Lung (tissue), 11 donors: ENCODE measurements at regions not wholly inside any gene's neighbourhood (a gene's known extent, or its start where the extent isn't known, plus 50 kb on each side); places are given as distances from the start of the nearest gene placed in this dataset.

Experiments used
- ATAC-seq: fragments of 200-7000 bp; cut with Tn5 transposase; one replicate; pipeline ENCODE4 v1.9.1; 2020; ENCODE audit warnings: moderate number of reproducible peaks; ENCODE audit not compliant: insufficient read depth, low FRiP score
- DNase-seq, 3 donors: peaks; one replicate each; pipeline ENCODE4 v3.0.0-alpha.2; 2013 to 2017
- H3K27ac ChIP-seq, 2 donors: one replicate each; pipeline ENCODE4 v1.5.1; 2013; ENCODE audit warnings: mild to moderate bottlenecking in 2 of 2, moderate library complexity in 2 of 2, control low read depth in 1 of 2, inconsistent platforms in 1 of 2, low read depth in 1 of 2, low read length in 1 of 2
- H3K27me3 ChIP-seq, 3 donors: one replicate each; pipeline ENCODE4 v1.5.1; 2013; ENCODE audit warnings: low read length in 2 of 3; ENCODE audit not compliant: control insufficient read depth in 3 of 3, insufficient read depth in 3 of 3
- H3K36me3 ChIP-seq, 4 donors: one replicate each; pipeline ENCODE4 v1.5.1; 2013; ENCODE audit warnings: low read length in 4 of 4, mild to moderate bottlenecking in 1 of 4, moderate library complexity in 1 of 4; ENCODE audit not compliant: control insufficient read depth in 4 of 4, insufficient read depth in 4 of 4
- H3K4me1 ChIP-seq, 5 donors: one replicate each; pipeline ENCODE4 v1.5.1; 2013; ENCODE audit warnings: low read length in 5 of 5, mild to moderate bottlenecking in 2 of 5, moderate library complexity in 1 of 5; ENCODE audit not compliant: control insufficient read depth in 5 of 5, insufficient read depth in 5 of 5
- H3K4me3 ChIP-seq: one replicate; pipeline ENCODE4 v1.5.1; 2013; ENCODE audit warnings: mild to moderate bottlenecking, control low read depth, moderate library complexity
- H3K9ac ChIP-seq, 2 donors: one replicate each; pipeline ENCODE4 v1.5.1; 2013; ENCODE audit warnings: low read length in 2 of 2, control low read depth in 1 of 2; ENCODE audit not compliant: insufficient read depth in 1 of 2
- H3K9me3 ChIP-seq, 4 donors: one replicate each; pipeline ENCODE4 v1.5.1; 2013; ENCODE audit warnings: low read length in 3 of 4, mild to moderate bottlenecking in 1 of 4, moderate library complexity in 1 of 4; ENCODE audit not compliant: control insufficient read depth in 4 of 4, insufficient read depth in 3 of 4
- CTCF ChIP-seq: IDR thresholded peaks from 2 replicates; pipeline ENCODE4 v1.5.1; 2012; ENCODE audit warnings: mild to moderate bottlenecking; ENCODE audit errors: control extremely low read depth, extremely low read depth
- WGBS, 2 donors: extraction: QIAGEN DNeasy Blood & Tissue Kit; methylation state at CpG; one replicate each; pipeline ENCODE4 v1.1.7; 2013; 5-methylcytosine and 5-hydroxymethylcytosine counted together
- donor health status: control.
- donor health status: control.
- donor health status: Bipolar disorder and iron deficiency.
- donor health status: healthy.
- donor health status: DM: yes; HTN: yes; CAD: no.

- TF ChIP-seq CTCF = no peak
- WGBS, 2 donors = 81 to 87% methylated on average over 2 of the region's 2 CpGs
- Histone ChIP-seq H3K4me3 (no peak overlapping the region), H3K9ac (no peak overlapping the region), H3K9me3 (peaks cover 0 to 16% (median 4%) of the 10 kb centered on the region in 4 donors), H3K36me3 (no peaks in the 10 kb centered on the region), H3K27me3 (peaks cover 0 to 5% (median 0%) of the 10 kb centered on the region in 3 donors), H3K4me1 (no peaks in the 10 kb centered on the region), H3K27ac (no peak overlapping the region)
- ATAC-seq = no peak
- no peak for DNase-seq
Measured at GRCh38 chr12:113713156-113713555, 241.5 kb upstream of the LHX5 start.

GRCh38 chr12:113712481-113712880, 240.8 kb upstream of the LHX5 start:
- ATAC-seq = no peak
- H3K4me1 ChIP-seq = no peaks in the 10 kb centered on the region
- peaks cover 0 to 7% (median 0%) of the 10 kb centered on the region in 3 donors for H3K27me3 ChIP-seq
- peaks cover 0 to 13% (median 4%) of the 10 kb centered on the region in 4 donors for H3K9me3 ChIP-seq
- DNase-seq = no peak
- TF ChIP-seq CTCF = no peak
- H3K4me3 ChIP-seq = no peak overlapping the region
- no peak overlapping the region for H3K27ac ChIP-seq
- 77 to 86% methylated on average over 5 of the region's 5 CpGs for WGBS, 2 donors
- no peak overlapping the region for H3K9ac ChIP-seq
- H3K36me3 ChIP-seq = no peaks in the 10 kb centered on the region

- no peak overlapping the region for H3K27ac ChIP-seq
- ATAC-seq (no peak), DNase-seq (no peak)
- peaks cover 0 to 17% (median 5%) of the 10 kb centered on the region in 3 donors for H3K27me3 ChIP-seq
- H3K9me3 ChIP-seq = peaks cover 0 to 8% (median 4%) of the 10 kb centered on the region in 4 donors
- no peak overlapping the region for H3K4me3 ChIP-seq
- H3K9ac ChIP-seq = no peak overlapping the region
- no peaks in the 10 kb centered on the region for H3K36me3 ChIP-seq
- WGBS, 2 donors = 66 to 72% methylated on average over 5 of the region's 5 CpGs
- no peak for TF ChIP-seq CTCF
- H3K4me1 ChIP-seq = no peaks in the 10 kb centered on the region
Measured at GRCh38 chr12:113710216-113710615, 238.5 kb upstream of the LHX5 start.

DNA sequence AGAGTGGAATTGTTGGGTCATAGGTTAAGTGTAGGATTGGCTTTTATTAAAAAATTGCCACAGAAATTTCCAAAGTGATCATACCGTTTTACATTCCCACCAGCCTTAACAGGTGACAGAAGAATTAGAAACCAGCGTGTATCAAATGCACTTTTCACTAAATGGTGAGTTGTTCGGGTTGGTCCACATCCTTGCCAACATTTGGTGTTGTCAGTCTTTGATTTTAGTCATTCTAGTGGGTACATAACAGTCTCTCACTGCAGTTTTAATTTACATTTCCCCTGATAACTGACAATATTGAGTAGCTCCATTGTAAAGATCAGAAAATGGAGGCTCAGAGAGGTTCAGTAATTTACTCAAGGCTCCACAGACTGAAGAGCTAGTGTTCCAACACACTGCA, 237.8 kb upstream of the LHX5 start:
- H3K4me1 ChIP-seq = no peaks in the 10 kb centered on the region
- TF ChIP-seq CTCF = no peak
- H3K4me3 ChIP-seq = no peak overlapping the region
- H3K36me3 ChIP-seq = no peaks in the 10 kb centered on the region
- no peak overlapping the region for H3K9ac ChIP-seq
- WGBS, 2 donors = 91 to 95% methylated on average over 3 of the region's 3 CpGs
- peaks cover 0 to 8% (median 4%) of the 10 kb centered on the region in 4 donors for H3K9me3 ChIP-seq
- ATAC-seq (no peak), DNase-seq (no peak)
- H3K27me3 ChIP-seq = peaks cover 0 to 20% (median 5%) of the 10 kb centered on the region in 3 donors
- H3K27ac ChIP-seq = no peak overlapping the region
